SKM-1 treated with dmso at 0.1 percent for 144 hours (cell line): ENCODE measurements at regions not wholly inside any gene's neighbourhood (a gene's known extent, or its start where the extent isn't known, plus 50 kb on each side); places are given as distances from the start of the nearest gene placed in this dataset.

Source experiments
- DNase-seq: peaks from one replicate; lab custom pipeline; 2025; ENCODE audit not compliant: unreplicated experiment; lab: John Stamatoyannopoulos, UW

- no peak for DNase-seq
Measured at GRCh38 chr18:7288544-7288943, 57.7 kb downstream of the LRRC30 start.

GRCh38 chr18:7290077-7290476, 59.2 kb downstream of the LRRC30 start:
- no peak for DNase-seq

GRCh38 chr18:7291046-7291445, 60.2 kb downstream of the LRRC30 start:
- DNase-seq: no peak

- DNase-seq: no peak
Measured at GRCh38 chr18:7298149-7298548, 67.3 kb downstream of the LRRC30 start.

GRCh38 chr18:7301094-7301493, 70.2 kb downstream of the LRRC30 start:
- no peak for DNase-seq

DNA sequence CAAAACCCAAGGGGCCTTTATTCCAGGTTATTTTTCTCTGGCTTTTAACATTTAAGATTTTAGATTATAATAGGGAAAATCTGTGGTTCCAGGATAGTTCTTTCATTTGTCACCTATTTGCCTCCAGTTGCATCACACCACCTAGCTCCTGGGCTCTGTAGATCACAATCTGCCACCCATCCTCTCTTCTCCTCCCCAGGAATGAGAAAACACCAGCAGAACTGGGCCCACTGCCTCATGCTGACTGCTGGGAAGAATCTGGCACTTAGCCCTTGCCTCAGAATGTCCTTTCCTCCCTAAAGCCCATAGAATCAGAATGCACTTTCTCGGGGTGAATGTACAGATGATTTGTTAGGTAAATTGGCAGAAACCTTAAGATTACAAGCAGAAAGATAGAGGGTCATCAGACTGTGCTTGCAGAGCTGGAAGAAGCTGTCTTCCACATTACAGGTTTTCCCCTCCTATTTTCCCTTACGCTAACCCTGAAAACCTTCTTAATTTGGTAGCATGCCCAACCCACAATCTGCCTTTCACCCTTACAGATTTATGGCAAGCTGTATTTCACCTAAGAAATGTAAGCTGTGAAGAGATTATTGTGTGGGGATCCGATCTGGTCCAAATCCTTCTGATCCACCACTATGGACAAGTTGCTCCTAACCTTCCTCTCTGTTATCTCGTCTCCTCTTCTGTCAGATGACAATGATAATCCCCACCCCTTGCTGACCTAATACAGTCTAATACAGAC, 72.6 kb downstream of the LRRC30 start:
- DNase-seq: no peak

DNA sequence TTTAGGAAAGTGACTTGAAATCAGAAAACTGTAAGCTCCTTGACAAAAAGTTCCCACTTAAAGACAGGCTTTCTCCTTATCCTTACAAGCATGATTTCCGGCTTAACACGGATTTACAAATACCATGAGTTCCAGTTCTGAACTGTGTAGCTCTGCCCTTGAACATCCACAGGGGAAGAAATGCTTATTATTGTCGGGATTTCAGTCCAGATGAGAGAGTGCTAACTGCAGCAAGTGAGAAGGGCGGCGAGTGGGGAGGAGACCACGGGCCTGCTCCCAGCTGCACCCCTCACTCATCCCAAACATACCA, 73.1 kb downstream of the LRRC30 start:
- no peak for DNase-seq

DNA sequence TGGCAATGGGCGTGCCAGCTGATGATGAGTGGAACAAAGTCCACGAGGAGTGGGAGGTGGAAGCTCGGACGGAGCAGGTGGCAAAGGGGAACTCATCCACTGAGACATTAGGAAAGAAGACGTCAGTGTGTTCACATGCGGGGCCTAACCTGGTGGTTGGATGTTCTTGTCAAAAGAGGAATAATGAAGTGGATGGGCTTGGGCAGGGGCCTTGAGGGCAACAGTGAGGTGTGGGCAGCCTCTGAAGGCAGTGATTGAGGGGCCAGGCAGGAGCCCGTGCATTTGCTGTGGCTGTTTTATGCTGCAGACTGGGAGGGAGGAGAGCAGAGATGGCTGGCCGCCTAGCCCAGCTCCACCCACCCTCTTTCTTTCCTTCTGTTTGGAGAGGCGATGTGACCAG, 74.5 kb downstream of the LRRC30 start:
- no peak for DNase-seq

DNA sequence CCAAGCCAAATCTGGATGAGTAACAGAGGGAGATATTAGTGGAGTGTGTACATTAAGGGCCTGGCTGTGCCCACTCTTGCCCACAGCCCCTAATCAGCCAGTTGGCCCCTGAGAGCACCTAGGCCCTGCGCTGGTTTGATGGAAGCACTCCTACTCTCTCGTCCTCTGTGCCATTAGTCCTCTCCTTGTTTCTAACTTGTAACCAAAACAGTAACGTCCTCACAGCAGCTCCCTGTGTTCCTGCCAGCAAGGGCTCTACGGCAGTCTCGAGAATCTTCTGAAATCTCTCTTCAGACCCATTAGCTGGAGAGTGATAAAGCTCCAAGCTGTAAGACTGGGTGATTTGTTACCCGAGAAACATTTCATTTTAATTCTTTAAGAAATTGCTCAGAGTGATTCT, 76.1 kb downstream of the LRRC30 start:
- no peak for DNase-seq

DNA sequence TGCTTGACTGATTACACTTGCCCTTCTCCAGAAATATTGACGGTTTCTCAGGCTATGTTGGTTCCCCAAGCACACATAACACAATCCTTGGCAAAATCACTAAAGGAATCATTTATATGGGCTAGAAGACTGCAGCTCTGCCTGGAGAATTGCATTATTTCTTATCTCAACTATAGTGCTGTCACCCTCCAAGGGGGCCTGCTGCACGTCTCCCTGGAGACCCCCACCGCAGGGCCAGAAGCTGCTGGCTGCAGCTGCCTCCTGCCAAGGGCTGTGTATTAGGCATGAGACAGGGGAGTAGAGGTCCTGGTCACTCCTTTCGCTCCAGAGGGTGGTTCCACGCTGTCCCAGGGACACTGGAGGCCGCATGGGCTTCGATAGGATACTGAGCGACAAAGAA, 76.6 kb downstream of the LRRC30 start:
- no peak for DNase-seq

GRCh38 chr18:7317804-7318231, 86.9 kb downstream of the LRRC30 start:
- no peak for DNase-seq

- no peak for DNase-seq
Measured at GRCh38 chr18:7319161-7319560, 88.3 kb downstream of the LRRC30 start.

DNA sequence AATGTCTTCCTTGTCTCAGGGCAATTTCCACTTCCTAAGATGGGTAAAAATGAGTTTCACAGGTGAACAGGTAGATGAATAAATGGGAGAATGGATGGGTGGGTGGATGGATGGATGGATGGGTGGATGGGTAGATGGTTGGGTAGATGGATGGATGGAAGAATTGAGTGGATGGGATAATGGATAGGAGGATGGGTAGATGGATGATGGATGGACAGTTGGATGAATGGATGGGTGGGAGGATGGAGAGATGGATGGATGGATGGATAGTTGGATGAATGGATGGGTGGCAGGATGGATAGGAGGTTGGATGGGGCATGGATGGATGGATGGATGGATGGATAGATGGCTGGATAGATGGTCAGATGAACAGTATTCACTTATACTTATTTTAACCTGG, 90.9 kb downstream of the LRRC30 start:
- DNase-seq: no peak

DNA sequence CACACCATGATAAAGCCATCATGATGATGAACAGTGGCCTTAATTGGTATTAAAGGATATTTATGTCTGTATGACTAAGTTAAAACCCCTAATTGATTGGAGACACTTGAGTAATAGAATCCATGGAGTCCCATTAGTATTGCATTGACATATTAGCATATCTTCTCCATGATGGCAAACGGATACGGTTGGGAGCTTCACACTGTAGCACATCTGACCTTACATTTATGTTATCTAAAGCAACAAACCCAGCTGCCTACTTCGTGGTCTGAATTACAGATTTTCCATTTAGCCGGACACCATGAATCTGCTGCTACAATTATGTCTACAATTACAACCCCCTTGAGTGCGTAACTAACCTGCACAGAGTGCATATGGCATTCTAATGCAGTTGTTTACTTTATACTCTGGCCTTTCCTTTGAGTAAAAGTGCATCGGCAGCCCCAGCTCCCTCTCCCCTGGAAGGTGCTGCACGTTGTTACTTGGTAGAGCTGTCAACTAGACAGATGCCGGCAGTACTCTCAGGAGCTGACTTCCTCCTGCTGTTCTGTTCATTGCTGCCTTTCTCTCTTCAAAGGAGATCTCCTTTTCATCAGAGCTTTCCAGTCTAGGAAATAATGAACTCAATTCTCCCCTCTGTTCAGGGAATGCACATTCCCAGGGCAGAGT, 92.1 kb downstream of the LRRC30 start:
- no peak for DNase-seq

DNA sequence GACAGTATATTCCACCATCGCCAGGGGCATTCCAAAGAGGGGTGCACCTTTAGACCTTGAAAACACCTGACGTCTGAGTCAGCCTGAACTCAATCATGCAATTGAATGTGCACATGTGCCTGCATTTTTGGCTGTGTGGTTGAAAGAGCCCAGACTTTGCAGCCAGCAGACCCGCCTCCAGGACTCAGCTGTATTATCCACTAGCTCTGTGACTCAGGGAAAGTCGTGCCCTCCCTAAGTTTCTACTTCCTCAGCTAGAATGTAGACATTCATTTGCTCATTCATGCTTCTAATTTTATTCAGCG, 94.2 kb downstream of the LRRC30 start:
- no peak for DNase-seq

- peak; percentile 16 for DNase-seq
Measured at GRCh38 chr18:7329016-7329415, 98.1 kb downstream of the LRRC30 start.

GRCh38 chr18:7332452-7332851, 101.6 kb downstream of the LRRC30 start:
- no peak for DNase-seq

DNA sequence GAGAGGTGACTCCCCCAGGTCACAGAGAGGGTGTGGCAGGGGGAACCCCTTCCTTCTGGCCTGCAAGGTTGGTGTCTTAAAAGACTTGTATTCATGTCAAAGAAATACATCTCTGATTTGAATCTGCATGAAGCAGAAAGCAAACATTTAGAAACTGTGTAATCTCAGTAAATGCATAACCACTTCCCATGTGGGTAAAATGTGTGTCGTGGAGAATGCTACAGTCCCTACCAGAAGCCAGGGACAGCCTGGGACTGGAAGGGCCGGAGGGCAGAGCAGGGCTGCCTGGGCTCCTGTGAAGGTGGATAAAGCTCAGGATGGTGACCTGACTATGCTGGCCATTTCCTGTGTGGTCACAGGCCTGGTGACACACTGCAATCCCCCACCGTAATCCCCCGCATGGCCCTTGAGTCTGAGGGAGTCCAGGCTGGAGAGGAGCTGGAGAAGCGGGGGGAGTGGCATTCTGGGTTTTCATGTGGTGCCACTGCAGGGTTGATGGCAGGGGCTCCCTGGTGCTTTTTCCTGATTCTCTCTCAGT, 102.2 kb downstream of the LRRC30 start:
- no peak for DNase-seq

DNA sequence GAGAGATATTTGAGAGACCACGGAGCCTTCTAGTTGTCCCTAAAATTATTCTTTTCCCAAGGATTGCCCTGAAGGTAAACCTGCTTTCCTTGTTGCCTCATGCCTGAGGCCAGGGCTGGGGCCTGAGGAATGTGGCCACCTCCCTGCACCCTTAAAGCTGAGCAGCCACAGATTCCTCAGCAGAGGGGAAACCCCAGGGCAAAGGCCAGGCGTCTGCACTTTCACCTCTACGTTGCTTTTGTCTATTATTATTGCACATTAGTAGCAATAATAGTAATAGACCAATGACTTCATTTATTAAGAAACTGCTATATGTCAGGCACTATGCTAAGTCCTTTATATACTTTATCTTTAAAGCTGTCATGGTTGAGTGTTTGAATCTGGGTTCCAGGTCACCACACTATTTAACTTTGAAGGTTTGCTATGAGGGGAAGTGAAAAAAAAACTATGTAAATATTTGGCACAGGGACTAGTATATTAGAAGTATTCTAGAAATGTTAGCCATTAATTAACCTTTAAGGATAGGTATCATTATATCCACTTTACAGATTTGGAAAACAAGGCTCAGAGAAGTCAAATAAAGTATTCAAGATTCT, 104.2 kb downstream of the LRRC30 start:
- no peak for DNase-seq

DNA sequence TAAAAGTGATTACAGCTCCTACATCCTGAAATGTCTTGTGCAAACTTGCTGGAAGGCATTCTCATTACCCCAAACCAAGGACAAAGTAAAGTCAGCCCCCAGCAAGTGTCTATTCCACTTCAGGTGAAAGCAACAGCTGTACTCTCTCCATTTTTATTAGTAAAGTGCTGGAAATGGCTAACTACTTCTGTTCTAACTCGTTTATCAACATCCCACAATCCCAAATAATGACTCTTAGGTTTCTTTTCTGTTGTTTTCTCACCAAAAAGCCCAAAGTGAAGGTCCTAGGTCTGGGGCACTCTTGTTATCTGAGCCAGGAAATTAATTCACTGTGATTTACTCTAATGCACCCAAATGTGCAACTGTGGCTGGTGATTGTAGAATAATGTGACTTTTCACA, 105.7 kb downstream of the LRRC30 start:
- no peak for DNase-seq

GRCh38 chr18:7338846-7339245, 108.0 kb downstream of the LRRC30 start:
- no peak for DNase-seq

- no peak for DNase-seq
Measured at GRCh38 chr18:7341581-7342337, 110.9 kb downstream of the LRRC30 start.
